Ovary (tissue), 3 donors: ENCODE measurements at regions not wholly inside any gene's neighbourhood (a gene's known extent, or its start where the extent isn't known, plus 50 kb on each side); places are given as distances from the start of the nearest gene placed in this dataset.

ENCODE experiments used
- POLR2A ChIP-seq: fragments of 450-650 bp; IDR thresholded peaks from one replicate; pipeline ENCODE4 v1.6.1; 2017; ENCODE audit warnings: antibody characterized with exemption, mild to moderate bottlenecking, moderate library complexity
- TF ChIP-seq, protein P1 (sequence below), 3 donors: fragments of 450-650 bp in 2 of 3; fragments of 200-600 bp in 1 of 3; IDR thresholded peaks; one replicate each; pipeline versions ENCODE4 v1.5.1 to v1.8.0; 2016 to 2022; ENCODE audit warnings: antibody characterized with exemption in 3 of 3, mild to moderate bottlenecking in 1 of 3
- donor health status: DM: no; HTN: no; CAD: no.

DNA sequence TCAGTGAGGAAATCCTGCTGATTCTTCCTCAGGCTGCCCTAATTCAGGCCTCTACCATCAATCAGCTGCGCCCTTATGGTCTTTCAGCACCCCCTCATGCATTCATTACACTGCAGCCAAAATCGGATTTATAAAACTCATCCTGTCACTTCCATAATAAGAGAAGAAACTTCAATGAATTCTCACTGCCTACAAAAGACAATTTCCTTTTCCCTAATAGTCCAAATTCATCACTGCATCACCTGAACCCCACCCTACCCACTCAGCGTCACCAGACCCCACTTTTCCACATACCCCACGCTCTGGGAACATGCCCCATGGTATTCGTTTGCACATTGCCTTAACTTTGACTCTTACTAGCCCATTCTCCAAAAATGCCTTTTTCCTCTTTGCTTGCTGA lies 92.0 kb downstream of the C13orf42 start:
- TF ChIP-seq, protein P1, sequence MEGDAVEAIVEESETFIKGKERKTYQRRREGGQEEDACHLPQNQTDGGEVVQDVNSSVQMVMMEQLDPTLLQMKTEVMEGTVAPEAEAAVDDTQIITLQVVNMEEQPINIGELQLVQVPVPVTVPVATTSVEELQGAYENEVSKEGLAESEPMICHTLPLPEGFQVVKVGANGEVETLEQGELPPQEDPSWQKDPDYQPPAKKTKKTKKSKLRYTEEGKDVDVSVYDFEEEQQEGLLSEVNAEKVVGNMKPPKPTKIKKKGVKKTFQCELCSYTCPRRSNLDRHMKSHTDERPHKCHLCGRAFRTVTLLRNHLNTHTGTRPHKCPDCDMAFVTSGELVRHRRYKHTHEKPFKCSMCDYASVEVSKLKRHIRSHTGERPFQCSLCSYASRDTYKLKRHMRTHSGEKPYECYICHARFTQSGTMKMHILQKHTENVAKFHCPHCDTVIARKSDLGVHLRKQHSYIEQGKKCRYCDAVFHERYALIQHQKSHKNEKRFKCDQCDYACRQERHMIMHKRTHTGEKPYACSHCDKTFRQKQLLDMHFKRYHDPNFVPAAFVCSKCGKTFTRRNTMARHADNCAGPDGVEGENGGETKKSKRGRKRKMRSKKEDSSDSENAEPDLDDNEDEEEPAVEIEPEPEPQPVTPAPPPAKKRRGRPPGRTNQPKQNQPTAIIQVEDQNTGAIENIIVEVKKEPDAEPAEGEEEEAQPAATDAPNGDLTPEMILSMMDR (IDR thresholded peaks at IDR 0.05), result no peak
- no peak for TF ChIP-seq POLR2A
